ENCODE measurements at regions not wholly inside any gene's neighbourhood (a gene's known extent, or its start where the extent isn't known, plus 50 kb on each side); places are given as distances from the start of the nearest gene placed in this dataset.

DNA sequence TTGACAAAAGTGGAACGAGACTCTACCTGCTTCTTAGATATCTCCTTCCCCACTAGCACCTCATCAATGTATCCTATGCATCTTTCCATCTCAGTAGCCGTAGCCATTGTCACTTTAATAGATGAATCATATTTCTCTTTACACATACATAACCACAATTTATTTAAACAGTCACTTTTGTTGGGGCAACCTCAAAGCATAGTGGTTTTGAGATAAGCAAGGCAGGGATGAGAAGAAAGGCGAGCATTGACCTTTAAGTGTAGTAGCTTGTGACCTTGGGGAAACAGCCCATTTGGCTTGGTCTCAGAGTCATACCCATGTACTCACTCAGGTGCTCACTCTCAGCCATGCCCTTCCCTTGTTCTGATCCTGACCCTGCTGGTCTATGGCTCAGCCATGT, 260.1 kb downstream of the C1orf94 start:
- Histone ChIP-seq H3K9ac (ENCODE audit: control insufficient read depth, extremely low read depth, insufficient read depth, low read length) (no peak overlapping the region), H3K27me3 (ENCODE audit: control insufficient read depth, extremely low read depth, insufficient read depth, low read length) (peaks cover 8% of the 10 kb centered on the region), H3K27ac (ENCODE audit: control insufficient read depth, insufficient read depth, low read length) (no peak overlapping the region), H3K36me3 (ENCODE audit: control insufficient read depth in 2 of 2, extremely low read depth in 1 of 2, insufficient read depth in 2 of 2, low read length in 2 of 2) (no peaks in the 10 kb centered on the region), H3K4me1 (ENCODE audit: control insufficient read depth, extremely low read depth, insufficient read depth, low read length) (no peaks in the 10 kb centered on the region), H3K9me3 (ENCODE audit: control insufficient read depth, low read depth, low read length) (no peaks in the 10 kb centered on the region), H2AFZ (ENCODE audit: control insufficient read depth, low read length) (no peak overlapping the region), H3K4me3 (ENCODE audit: control insufficient read depth in 2 of 3, extremely low read depth in 1 of 3, insufficient read depth in 2 of 3, low read depth in 1 of 3, low read length in 3 of 3) (no peak overlapping the region), H3K9me1 (ENCODE audit: control insufficient read depth, extremely low read depth, insufficient read depth, low read length) (no peaks in the 10 kb centered on the region), H3K79me2 (ENCODE audit: control insufficient read depth, insufficient read depth, low read length) (no peaks in the 10 kb centered on the region), H3K4me2 (ENCODE audit: control insufficient read depth, extremely low read depth, insufficient read depth, low read depth, low read length) (no peak overlapping the region), H4K20me1 (ENCODE audit: control insufficient read depth, extremely low read depth, insufficient read depth, low read length) (no peaks in the 10 kb centered on the region)
- DNase-seq (ENCODE audit: low read depth, low spot score) (no peak), FAIRE-seq (no peak)
- dilution Hi-C loops (cut with MboI; ENCODE audit: extremely low pct_ligation_motif_present, low sequenced_read_pairs), result no loop called here
- TF ChIP-seq, protein P1, sequence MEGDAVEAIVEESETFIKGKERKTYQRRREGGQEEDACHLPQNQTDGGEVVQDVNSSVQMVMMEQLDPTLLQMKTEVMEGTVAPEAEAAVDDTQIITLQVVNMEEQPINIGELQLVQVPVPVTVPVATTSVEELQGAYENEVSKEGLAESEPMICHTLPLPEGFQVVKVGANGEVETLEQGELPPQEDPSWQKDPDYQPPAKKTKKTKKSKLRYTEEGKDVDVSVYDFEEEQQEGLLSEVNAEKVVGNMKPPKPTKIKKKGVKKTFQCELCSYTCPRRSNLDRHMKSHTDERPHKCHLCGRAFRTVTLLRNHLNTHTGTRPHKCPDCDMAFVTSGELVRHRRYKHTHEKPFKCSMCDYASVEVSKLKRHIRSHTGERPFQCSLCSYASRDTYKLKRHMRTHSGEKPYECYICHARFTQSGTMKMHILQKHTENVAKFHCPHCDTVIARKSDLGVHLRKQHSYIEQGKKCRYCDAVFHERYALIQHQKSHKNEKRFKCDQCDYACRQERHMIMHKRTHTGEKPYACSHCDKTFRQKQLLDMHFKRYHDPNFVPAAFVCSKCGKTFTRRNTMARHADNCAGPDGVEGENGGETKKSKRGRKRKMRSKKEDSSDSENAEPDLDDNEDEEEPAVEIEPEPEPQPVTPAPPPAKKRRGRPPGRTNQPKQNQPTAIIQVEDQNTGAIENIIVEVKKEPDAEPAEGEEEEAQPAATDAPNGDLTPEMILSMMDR (optimal IDR thresholded peaks at IDR 0.05 in 1 of 3, IDR thresholded peaks at IDR 0.05 in 1 of 3, conservative IDR thresholded peaks at IDR 0.05 in 1 of 3; ENCODE audit: extremely low read depth in 1 of 3, insufficient read depth in 2 of 3, low read length in 3 of 3), result no peak
- no peak for TF ChIP-seq EZH2 (IDR thresholded peaks at IDR 0.05; ENCODE audit: low read length)

DNA sequence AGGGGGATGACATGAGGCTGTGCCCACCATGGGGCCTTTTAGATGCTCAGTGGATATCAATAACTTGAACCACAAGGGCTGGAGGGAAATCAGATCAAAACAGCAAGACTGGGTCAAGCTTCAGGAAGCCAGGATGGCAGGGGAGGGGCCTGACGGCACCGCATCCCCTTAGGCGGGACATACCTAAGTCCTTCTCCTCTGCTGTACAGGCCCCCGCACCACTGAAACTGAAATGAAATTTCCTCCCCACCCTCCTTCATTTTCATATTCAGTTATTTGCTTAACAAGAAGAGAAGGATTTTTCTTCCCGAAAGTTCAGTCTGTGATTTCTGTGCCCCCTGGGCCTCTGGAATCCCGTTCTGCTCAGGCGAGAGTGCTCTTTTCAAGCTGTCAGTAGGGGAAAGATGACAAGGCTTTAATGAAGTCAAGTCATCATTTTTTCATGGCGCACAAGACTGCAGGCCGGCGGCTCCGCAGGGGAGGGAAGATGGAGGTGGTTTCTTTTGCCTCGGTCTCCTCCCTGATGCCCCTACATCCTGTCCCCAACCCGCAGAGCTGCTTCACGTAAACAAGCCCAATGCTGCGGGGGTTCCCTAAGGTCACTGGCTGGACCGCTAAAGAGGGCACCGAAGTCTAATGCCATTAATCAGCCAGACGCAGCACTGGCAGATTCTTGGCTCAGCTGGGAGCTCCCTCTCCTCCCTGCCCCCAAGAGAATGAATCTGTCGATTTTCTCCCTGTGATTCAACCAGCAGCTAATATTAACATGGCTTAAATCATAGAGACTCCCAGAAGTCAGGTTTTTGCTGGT, 264.8 kb downstream of the C1orf94 start:
- Histone ChIP-seq H3K27me3 (ENCODE audit: control insufficient read depth, extremely low read depth, insufficient read depth, low read length) (peaks cover 9% of the 10 kb centered on the region), H3K4me1 (ENCODE audit: control insufficient read depth, extremely low read depth, insufficient read depth, low read length) (no peaks in the 10 kb centered on the region)
- FAIRE-seq, result no peak

More for the DNA sequence above, 264.8 kb downstream of the C1orf94 start:
- Histone ChIP-seq H3K4me2 (ENCODE audit: control insufficient read depth, extremely low read depth, insufficient read depth, low read depth, low read length) (no peak overlapping the region), H3K9me3 (ENCODE audit: control insufficient read depth, low read depth, low read length) (no peaks in the 10 kb centered on the region), H3K9me1 (ENCODE audit: control insufficient read depth, extremely low read depth, insufficient read depth, low read length) (no peaks in the 10 kb centered on the region), H4K20me1 (ENCODE audit: control insufficient read depth, extremely low read depth, insufficient read depth, low read length) (no peaks in the 10 kb centered on the region), H3K4me3 (ENCODE audit: control insufficient read depth in 2 of 3, extremely low read depth in 1 of 3, insufficient read depth in 2 of 3, low read depth in 1 of 3, low read length in 3 of 3) (no peak overlapping the region), H3K79me2 (ENCODE audit: control insufficient read depth, insufficient read depth, low read length) (no peaks in the 10 kb centered on the region), H3K27ac (ENCODE audit: control insufficient read depth, insufficient read depth, low read length) (no peak overlapping the region), H3K9ac (ENCODE audit: control insufficient read depth, extremely low read depth, insufficient read depth, low read length) (no peak overlapping the region), H3K36me3 (ENCODE audit: control insufficient read depth in 2 of 2, extremely low read depth in 1 of 2, insufficient read depth in 2 of 2, low read length in 2 of 2) (no peaks in the 10 kb centered on the region), H2AFZ (ENCODE audit: control insufficient read depth, low read length) (no peak overlapping the region)
- DNase-seq (ENCODE audit: low read depth, low spot score), result no peak
- dilution Hi-C loops (cut with MboI; ENCODE audit: extremely low pct_ligation_motif_present, low sequenced_read_pairs), result no loop called here
- TF ChIP-seq, protein P1 (optimal IDR thresholded peaks at IDR 0.05 in 1 of 3, IDR thresholded peaks at IDR 0.05 in 1 of 3, conservative IDR thresholded peaks at IDR 0.05 in 1 of 3; ENCODE audit: extremely low read depth in 1 of 3, insufficient read depth in 2 of 3, low read length in 3 of 3), result no peak
- no peak for TF ChIP-seq EZH2 (IDR thresholded peaks at IDR 0.05; ENCODE audit: low read length)
